ENCODE measurements at regions not wholly inside any gene's neighbourhood (a gene's known extent, or its start where the extent isn't known, plus 50 kb on each side); places are given as distances from the start of the nearest gene placed in this dataset.

DNA sequence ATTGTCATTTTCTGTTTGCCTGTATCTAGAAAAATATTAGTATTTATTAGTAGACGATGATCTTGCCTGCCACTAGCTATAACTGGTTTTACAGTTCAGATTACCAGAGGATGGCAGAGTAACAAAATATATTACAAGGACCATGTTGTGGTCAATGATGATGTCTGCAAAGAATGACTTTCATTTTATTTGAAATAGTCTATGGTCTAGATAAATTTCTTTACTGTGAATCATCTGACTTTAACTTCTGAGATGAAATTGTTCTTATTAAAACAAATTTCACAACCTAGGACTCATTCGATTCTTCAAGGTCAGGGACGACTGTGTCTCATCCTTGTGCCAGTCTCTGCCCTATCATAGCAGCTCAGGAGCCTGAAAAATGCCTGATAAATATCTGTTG lies 637.8 kb upstream of the KLF12 start:
- Mint-ChIP-seq H3K27me3 (no peaks in the 10 kb centered on the region), H3K4me3 (no peak overlapping the region), H3K36me3 (no peaks in the 10 kb centered on the region), H3K27ac (no peak overlapping the region), H3K4me1 (no peaks in the 10 kb centered on the region), H3K9me3 (no peaks in the 10 kb centered on the region)
- ATAC-seq (ENCODE audit: low read depth) (no peak), DNase-seq (no peak)
- POLR2A ChIA-PET: no interaction called here

DNA sequence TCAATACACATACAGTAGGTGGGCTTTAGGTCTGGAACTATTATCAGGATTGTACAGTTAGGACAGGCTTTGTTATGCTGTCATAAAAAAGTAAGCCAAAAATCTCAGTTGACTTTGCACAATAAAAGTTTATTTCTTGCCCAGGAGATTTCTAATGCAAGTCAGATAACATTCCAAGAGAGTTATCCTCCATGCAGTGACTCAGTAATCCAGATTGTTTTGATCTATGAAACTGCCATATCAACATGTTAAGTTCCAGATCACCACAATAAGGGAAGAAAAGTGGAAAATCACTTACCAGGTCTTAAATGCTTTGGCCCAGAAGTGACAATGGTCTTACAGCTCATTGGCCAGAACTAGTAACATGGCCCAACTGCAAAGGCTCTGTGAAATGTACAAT lies 636.2 kb upstream of the KLF12 start:
- POLR2A ChIA-PET: no interaction called here
- Mint-ChIP-seq H3K9me3 (no peaks in the 10 kb centered on the region), H3K27me3 (no peaks in the 10 kb centered on the region), H3K36me3 (no peaks in the 10 kb centered on the region), H3K4me1 (no peaks in the 10 kb centered on the region), H3K27ac (no peak overlapping the region), H3K4me3 (no peak overlapping the region)
- ATAC-seq (ENCODE audit: low read depth) (no peak), DNase-seq (no peak)

DNA sequence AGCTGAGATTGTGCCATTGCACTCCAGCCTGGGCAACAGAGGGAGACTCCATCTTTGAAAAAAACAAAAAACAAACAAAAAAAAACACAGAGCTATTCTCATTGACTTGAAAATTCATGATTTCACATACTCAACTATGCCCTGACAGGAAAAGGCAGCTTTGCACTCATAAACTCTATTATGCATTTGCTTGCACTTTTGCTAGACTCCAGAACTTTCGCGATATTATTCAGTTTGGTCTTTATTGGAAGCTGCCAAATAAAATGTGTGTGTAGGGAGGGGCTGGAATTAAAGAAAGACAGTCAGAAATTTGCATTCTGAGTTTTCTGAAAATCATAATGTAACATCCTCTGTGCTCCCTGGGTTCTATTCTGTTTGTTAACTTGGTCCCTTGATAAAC lies 635.1 kb upstream of the KLF12 start:
- H3K27me3 Mint-ChIP-seq: no peaks in the 10 kb centered on the region
- H3K9me3 Mint-ChIP-seq: no peaks in the 10 kb centered on the region
- H3K36me3 Mint-ChIP-seq: no peaks in the 10 kb centered on the region
- DNase-seq: no peak
- no peaks in the 10 kb centered on the region for H3K4me1 Mint-ChIP-seq
- no peak overlapping the region for H3K4me3 Mint-ChIP-seq
- POLR2A ChIA-PET: no interaction called here
- ATAC-seq (ENCODE audit: low read depth): no peak
- no peak overlapping the region for H3K27ac Mint-ChIP-seq

DNA sequence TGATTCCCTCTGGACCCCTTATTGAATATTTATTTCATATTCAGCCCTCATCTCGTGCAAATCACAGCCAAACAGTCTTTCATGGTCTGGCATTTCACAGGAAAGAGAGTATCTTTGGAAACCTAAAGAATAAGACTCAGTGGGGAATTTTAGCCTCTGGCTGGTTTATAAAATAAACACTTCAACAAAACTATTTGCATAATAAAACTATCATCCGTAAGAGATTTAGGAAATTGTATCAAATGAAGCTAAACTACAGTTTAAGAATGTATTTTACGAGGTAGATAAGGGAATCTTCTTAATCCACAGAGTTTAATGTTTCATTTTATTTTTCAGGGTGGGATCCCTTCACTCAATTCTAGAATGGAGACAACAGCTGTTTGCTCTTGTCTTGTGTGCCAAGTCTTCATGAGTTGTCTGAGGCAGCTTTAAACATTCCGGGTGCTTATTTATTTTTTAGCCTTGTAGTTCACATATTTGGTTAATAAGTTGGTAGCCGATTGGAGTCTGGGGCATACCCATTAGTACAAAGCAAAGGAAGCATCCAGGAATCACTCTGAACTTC lies 634.4 kb upstream of the KLF12 start:
- Mint-ChIP-seq H3K36me3 (no peaks in the 10 kb centered on the region), H3K27me3 (no peaks in the 10 kb centered on the region), H3K27ac (no peak overlapping the region), H3K4me3 (no peak overlapping the region), H3K9me3 (no peaks in the 10 kb centered on the region), H3K4me1 (no peaks in the 10 kb centered on the region)
- POLR2A ChIA-PET: no interaction called here
- no peak for ATAC-seq (ENCODE audit: low read depth)
- no peak for DNase-seq

DNA sequence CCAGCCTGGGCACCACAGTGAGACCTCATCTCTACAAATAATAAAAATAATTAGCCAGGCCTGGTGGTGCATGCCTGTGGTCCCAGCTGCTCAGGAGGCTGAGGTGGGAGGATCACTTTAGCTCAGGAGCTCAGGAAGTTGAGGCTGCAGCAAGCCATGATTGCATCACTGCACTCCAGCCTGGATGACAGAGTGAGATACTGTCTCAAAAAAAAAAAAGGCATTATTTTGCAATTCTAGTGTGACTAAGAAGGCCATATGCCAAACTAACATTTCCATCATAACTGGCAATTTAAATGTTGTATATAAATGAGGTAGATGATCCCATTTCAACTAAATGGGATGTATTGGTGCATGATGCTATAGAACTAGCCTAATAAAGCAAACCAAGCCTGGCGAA lies 632.8 kb upstream of the KLF12 start:
- no peaks in the 10 kb centered on the region for H3K4me1 Mint-ChIP-seq
- no peaks in the 10 kb centered on the region for H3K9me3 Mint-ChIP-seq
- ATAC-seq (ENCODE audit: low read depth) (no peak), DNase-seq (no peak)
- no peaks in the 10 kb centered on the region for H3K36me3 Mint-ChIP-seq
- no peak overlapping the region for H3K27ac Mint-ChIP-seq
- no peaks in the 10 kb centered on the region for H3K27me3 Mint-ChIP-seq
- POLR2A ChIA-PET: no interaction called here
- H3K4me3 Mint-ChIP-seq: no peak overlapping the region

DNA sequence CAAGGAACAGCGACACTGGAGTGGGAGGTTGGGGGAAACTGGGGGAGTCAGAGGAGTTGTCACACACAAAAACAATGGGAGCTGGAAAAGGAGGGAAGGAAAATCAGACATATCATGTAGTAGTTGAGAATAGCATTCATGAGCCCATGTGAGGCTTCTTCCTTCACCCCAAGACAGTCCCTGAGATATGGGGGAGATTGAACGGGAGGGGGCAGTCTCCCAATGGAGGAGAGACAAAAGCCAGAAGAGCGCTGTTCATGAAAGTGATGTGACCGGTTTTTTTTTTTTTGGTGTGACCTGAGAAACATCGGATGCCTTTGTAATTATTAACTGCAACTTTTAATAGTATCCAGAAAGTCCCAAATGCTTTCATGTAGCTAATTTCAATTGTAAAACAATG lies 631.8 kb upstream of the KLF12 start:
- Mint-ChIP-seq H3K27me3 (no peaks in the 10 kb centered on the region), H3K36me3 (no peaks in the 10 kb centered on the region), H3K9me3 (no peaks in the 10 kb centered on the region), H3K4me1 (no peaks in the 10 kb centered on the region), H3K27ac (no peak overlapping the region), H3K4me3 (no peak overlapping the region)
- POLR2A ChIA-PET: no interaction called here
- no peak for ATAC-seq (ENCODE audit: low read depth)
- no peak for DNase-seq

DNA sequence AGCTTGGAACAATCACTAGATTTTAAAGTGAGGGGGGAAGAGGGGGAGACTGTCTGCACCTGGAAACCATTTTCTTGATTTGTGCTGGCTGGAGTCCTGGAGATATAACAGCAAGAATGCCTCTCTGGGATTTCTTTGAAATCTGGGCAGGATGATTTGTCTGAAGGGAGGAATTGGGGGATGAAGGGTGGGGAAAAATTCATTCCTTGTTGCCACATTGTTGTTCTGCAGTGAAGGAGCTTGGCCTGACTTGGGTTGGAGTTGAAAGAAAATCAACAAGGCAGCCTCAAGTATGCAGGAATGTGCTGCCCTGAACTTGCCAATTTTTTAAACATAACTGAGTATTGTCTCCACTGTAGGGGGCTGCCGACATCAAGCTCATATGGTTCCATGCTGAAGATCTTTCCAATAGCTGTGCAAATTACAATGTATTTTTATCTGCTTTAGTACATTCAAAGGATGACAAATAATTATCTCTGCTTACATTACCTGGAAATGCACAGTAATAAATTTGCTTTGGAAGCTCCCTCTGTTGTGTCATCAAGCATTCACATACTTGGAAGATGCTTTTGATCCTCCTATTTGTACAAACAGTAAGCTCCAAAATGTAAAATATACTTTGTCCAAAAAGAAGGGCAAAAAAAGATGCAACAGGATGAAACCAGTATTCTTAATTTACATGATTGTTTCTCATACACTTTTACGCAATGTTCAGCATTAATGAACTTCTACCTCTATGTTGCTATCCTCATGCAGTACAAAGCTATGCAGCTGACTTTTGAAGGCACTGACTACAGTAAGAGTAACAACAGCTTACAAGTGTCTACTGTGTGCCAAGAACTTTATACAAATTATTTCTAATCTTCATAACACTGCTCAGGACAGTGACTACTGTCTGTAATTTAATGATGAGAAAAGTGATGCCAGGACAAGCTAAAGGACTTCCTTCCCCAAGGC lies 627.9 kb upstream of the KLF12 start:
- DNase-seq: no peak
- H3K4me3 Mint-ChIP-seq: no peak overlapping the region
- POLR2A ChIA-PET: no interaction called here
- no peak overlapping the region for H3K27ac Mint-ChIP-seq
- H3K27me3 Mint-ChIP-seq: no peaks in the 10 kb centered on the region
- no peaks in the 10 kb centered on the region for H3K4me1 Mint-ChIP-seq
- H3K9me3 Mint-ChIP-seq: no peaks in the 10 kb centered on the region
- no peak for ATAC-seq (ENCODE audit: low read depth)
- H3K36me3 Mint-ChIP-seq: no peaks in the 10 kb centered on the region

DNA sequence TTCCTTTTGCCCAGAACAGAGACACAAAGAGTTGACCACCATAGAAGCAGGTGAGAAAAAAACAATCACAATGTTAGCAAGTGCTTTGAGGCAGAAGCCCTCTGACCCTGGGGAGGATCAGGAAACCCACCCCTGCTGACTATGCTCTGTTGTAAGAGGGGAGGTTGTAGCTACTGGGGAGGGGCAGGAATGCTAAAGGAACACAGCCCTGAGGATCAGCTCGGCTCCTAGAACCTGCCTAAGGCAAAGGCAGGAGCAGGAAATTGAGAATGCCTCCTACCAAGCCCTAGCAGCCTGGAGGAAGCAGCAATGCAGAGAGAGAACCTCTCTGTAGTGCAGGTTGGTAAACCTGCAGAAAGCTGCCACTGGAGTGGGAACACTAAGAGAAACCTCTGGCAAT lies 624.0 kb upstream of the KLF12 start:
- no peak for DNase-seq
- no peak for ATAC-seq (ENCODE audit: low read depth)
- Mint-ChIP-seq H3K27me3 (no peaks in the 10 kb centered on the region), H3K9me3 (no peaks in the 10 kb centered on the region), H3K27ac (no peak overlapping the region), H3K4me3 (no peak overlapping the region), H3K4me1 (no peaks in the 10 kb centered on the region), H3K36me3 (no peaks in the 10 kb centered on the region)
- POLR2A ChIA-PET: no interaction called here

DNA sequence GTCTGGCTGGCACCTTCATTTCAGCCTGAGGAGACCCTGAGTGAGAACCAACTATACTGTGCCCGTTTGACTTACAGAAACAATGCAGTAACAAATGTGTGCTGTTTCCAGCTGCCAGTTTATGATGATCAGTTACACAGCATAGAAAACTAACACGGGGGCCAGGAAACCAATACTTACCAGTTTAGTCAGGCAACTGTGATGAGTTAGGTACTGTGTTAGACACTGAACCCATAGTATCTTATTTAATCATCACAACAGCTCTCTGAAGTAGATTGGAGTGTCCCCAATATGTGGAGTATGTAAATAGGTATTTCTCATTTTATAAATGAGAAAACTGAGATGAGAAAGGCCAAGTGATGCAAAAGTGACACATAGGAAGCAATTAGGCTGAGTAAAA lies 620.9 kb upstream of the KLF12 start:
- ATAC-seq (ENCODE audit: low read depth): no peak
- no peak for DNase-seq
- H3K9me3 Mint-ChIP-seq: no peaks in the 10 kb centered on the region
- no peaks in the 10 kb centered on the region for H3K36me3 Mint-ChIP-seq
- no peak overlapping the region for H3K4me3 Mint-ChIP-seq
- POLR2A ChIA-PET: no interaction called here
- H3K4me1 Mint-ChIP-seq: no peaks in the 10 kb centered on the region
- no peak overlapping the region for H3K27ac Mint-ChIP-seq
- no peaks in the 10 kb centered on the region for H3K27me3 Mint-ChIP-seq

DNA sequence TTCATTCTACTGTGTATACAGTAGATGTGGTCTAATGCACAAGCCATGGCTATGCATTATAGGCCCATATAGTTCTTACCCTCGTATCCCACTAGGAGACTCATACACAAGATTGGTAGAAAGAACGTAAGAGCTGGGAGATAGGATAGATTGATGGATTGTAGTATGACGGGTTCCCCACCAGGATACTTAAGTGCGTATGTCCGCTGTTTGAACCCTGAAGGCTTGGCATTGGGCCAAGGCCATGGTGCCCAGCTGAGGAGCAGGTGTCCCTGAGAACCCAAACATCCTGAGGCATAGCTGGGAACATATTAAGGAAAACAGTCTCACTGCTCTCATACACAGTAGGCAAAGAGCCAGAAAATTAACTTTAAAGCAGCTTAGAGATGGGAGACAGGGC lies 617.5 kb upstream of the KLF12 start:
- no peaks in the 10 kb centered on the region for H3K9me3 Mint-ChIP-seq
- H3K4me3 Mint-ChIP-seq: no peak overlapping the region
- no peaks in the 10 kb centered on the region for H3K36me3 Mint-ChIP-seq
- H3K27ac Mint-ChIP-seq: no peak overlapping the region
- POLR2A ChIA-PET: no interaction called here
- no peaks in the 10 kb centered on the region for H3K27me3 Mint-ChIP-seq
- ATAC-seq (ENCODE audit: low read depth): no peak
- no peaks in the 10 kb centered on the region for H3K4me1 Mint-ChIP-seq
- no peak for DNase-seq

DNA sequence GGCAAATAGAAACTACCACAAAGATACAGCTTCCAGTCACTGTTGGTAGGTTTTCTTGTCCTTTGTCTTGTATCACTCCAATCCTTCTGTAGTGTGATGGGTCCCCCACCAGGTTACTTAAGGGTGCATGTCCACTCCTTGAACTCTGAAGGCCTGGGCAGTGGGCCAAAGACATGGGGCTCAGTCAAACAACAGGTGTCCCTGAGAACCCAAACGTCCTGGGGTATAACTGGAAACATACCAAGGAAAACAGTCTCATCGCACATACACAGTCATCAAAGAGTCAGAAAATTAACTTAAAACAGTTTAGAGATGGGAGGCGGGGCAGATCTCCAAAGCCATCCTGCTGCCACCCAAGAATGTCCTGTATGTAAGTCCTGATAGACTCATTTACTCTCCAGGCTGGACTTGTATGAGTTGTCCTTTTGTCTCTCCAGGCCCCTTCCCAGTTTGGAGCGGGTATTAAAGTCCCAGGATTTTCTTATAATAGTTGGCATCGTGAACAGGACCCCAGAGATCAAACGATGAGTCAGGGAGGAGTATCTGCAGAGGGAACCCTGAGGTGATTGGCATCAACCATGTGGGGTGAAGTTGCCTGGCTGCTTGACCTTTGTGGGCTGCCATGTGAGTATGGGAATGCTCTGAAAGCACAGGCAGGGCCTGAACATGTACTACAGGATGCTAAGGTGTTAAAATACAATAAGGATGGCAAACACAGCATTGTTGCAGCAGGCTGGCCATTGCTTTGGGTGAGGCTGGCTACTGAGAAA lies 613.2 kb upstream of the KLF12 start:
- Mint-ChIP-seq H3K27me3 (no peaks in the 10 kb centered on the region), H3K36me3 (no peaks in the 10 kb centered on the region), H3K4me1 (no peaks in the 10 kb centered on the region), H3K4me3 (no peak overlapping the region), H3K27ac (no peak overlapping the region), H3K9me3 (no peaks in the 10 kb centered on the region)
- no peak for ATAC-seq (ENCODE audit: low read depth)
- POLR2A ChIA-PET: no interaction called here
- no peak for DNase-seq

DNA sequence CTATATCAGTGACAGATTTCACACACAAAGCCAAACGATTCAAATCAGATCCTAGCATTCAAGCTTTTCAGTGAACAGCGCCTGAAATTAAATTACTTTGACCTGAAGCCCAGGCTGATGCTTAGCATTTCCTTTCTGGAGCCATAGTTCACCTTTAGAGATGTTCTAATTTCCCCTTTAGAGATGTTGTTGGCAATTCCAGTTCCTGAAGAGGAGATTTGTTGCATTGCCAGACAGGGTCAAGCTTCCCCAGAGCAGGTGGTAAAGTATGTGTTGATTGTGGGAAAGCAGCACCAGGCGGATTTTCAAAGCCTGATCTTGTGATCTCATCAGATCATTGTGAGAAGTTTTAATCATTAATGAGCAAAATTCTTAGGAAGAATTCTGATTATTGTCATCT lies 609.8 kb upstream of the KLF12 start:
- Mint-ChIP-seq H3K4me1 (no peaks in the 10 kb centered on the region), H3K27ac (no peak overlapping the region), H3K9me3 (no peaks in the 10 kb centered on the region), H3K36me3 (no peaks in the 10 kb centered on the region), H3K4me3 (no peak overlapping the region), H3K27me3 (no peaks in the 10 kb centered on the region)
- no peak for DNase-seq
- ATAC-seq (ENCODE audit: low read depth): no peak
- POLR2A ChIA-PET: no interaction called here

DNA sequence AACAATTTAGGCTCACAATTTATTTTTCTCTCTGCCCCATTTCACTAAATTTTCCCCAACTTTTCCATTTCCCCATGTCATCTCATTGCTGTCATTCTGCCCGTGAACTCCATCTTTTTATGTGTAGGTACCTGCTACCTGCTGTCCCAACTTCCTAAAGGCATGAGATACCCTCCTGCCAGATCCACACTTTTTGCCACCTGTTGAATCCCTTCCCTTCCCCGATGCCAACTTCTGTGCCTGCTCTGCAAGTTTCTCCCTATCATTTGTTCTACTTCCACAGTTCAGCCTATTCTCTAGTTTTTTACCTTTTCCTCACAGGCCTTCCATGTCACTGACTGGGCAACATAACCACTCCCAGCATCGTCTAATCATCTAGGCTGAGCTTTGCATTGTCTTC lies 607.5 kb upstream of the KLF12 start:
- H3K27ac Mint-ChIP-seq: no peak overlapping the region
- POLR2A ChIA-PET: no interaction called here
- ATAC-seq (ENCODE audit: low read depth): no peak
- no peak overlapping the region for H3K4me3 Mint-ChIP-seq
- no peaks in the 10 kb centered on the region for H3K4me1 Mint-ChIP-seq
- H3K9me3 Mint-ChIP-seq: no peaks in the 10 kb centered on the region
- no peak for DNase-seq
- no peaks in the 10 kb centered on the region for H3K36me3 Mint-ChIP-seq
- no peaks in the 10 kb centered on the region for H3K27me3 Mint-ChIP-seq

Data from activated naive CD8-positive, alpha-beta T cell treated with anti-CD3 and anti-CD28 coated beads, Interleukin-2, amount 10 ng/mL, durations not matched to agents 7 days and 5 days (primary cell).